SK-N-SH treated with all-trans-retinoic acid at 6 μM for 48 hours (cell line): ENCODE measurements at regions not wholly inside any gene's neighbourhood (a gene's known extent, or its start where the extent isn't known, plus 50 kb on each side); places are given as distances from the start of the nearest gene placed in this dataset.

Source experiments
- ATAC-seq: fragments of 200-7000 bp; cut with Tn5 transposase; 3 replicates; pipeline ENCODE4 v1.9.1; 2020; ENCODE audit warnings: mild to moderate bottlenecking, moderate library complexity
- ARNTL ChIP-seq: fragments of 450-650 bp; formaldehyde crosslinking; IDR thresholded peaks from 2 replicates; pipeline ENCODE4 v1.5.0; 2020; ENCODE audit warnings: low read depth, mild to moderate bottlenecking, moderate library complexity, borderline replicate concordance
- BACH2 ChIP-seq: fragments of 250-450 bp; sonication (Bioruptor Pico); IDR thresholded peaks from 2 replicates; pipeline ENCODE4 v1.9.0; 2021; ENCODE audit warnings: mild to moderate bottlenecking, borderline replicate concordance
- CSDC2 ChIP-seq: fragments of 250-450 bp; sonication (Bioruptor Pico); IDR thresholded peaks from 2 replicates; pipeline ENCODE4 v1.5.0; 2020; ENCODE audit warnings: mild to moderate bottlenecking, moderate library complexity
- ESRRG ChIP-seq: fragments of 250-450 bp; sonication (Bioruptor Pico); IDR thresholded peaks from 2 replicates; pipeline ENCODE4 v1.6.1; 2021; ENCODE audit warnings: mild to moderate bottlenecking
- GLIS3 ChIP-seq: fragments of 250-450 bp; sonication (Bioruptor Pico); IDR thresholded peaks from 2 replicates; pipeline ENCODE4 v1.5.0; 2020; ENCODE audit warnings: mild to moderate bottlenecking, moderate library complexity
- ISL1 ChIP-seq: fragments of 250-450 bp; sonication (Bioruptor Pico); IDR thresholded peaks from 2 replicates; pipeline ENCODE4 v2.1.2; 2022; ENCODE audit warnings: mild to moderate bottlenecking, moderate library complexity
- OSR1 ChIP-seq: fragments of 250-450 bp; sonication (Bioruptor Pico); IDR thresholded peaks from 2 replicates; pipeline ENCODE4 v1.8.0; 2022; ENCODE audit warnings: moderate library complexity, mild to moderate bottlenecking, inconsistent platforms
- PPARA ChIP-seq: fragments of 250-450 bp; sonication (Bioruptor Pico); IDR thresholded peaks from 2 replicates; pipeline ENCODE4 v1.5.0; 2020; ENCODE audit warnings: mild to moderate bottlenecking, borderline replicate concordance
- RARB ChIP-seq: fragments of 250-450 bp; sonication (Bioruptor Pico); IDR thresholded peaks from 2 replicates; pipeline ENCODE4 v1.8.0; 2021; ENCODE audit warnings: mild to moderate bottlenecking, moderate library complexity
- SNAI2 ChIP-seq: fragments of 250-450 bp; sonication (Bioruptor Pico); IDR thresholded peaks from 2 replicates; pipeline ENCODE4 v1.5.0; 2020; ENCODE audit warnings: mild to moderate bottlenecking, moderate library complexity
- TCF4 ChIP-seq: fragments of 250-450 bp; sonication (Bioruptor Pico); IDR thresholded peaks from 2 replicates; pipeline ENCODE4 v1.8.0; 2021; ENCODE audit warnings: mild to moderate bottlenecking, moderate library complexity, borderline replicate concordance
- TOX ChIP-seq: fragments of 250-450 bp; sonication (Bioruptor Pico); IDR thresholded peaks from 2 replicates; pipeline ENCODE4 v1.8.0; 2021; ENCODE audit warnings: mild to moderate bottlenecking, moderate library complexity, borderline replicate concordance
- ZC3H10 ChIP-seq: fragments of 250-450 bp; sonication (Bioruptor Pico); IDR thresholded peaks from 2 replicates; pipeline ENCODE4 v1.5.1; 2021; ENCODE audit warnings: mild to moderate bottlenecking, moderate library complexity
- ZFP3 ChIP-seq: fragments of 250-450 bp; sonication (Bioruptor Pico); IDR thresholded peaks from 2 replicates; pipeline ENCODE4 v1.5.0; 2020; ENCODE audit warnings: mild to moderate bottlenecking, moderate library complexity
- ZFP30 ChIP-seq: fragments of 450-650 bp; formaldehyde crosslinking; IDR thresholded peaks from 2 replicates; pipeline ENCODE4 v1.5.0; 2022; ENCODE audit warnings: mild to moderate bottlenecking, moderate library complexity
- ZNF565 ChIP-seq: fragments of 450-650 bp; formaldehyde crosslinking; conservative IDR thresholded peaks from 2 replicates; pipeline ENCODE4 v1.5.0; 2020; ENCODE audit warnings: low read depth, mild to moderate bottlenecking, moderate library complexity
- ZNF70 ChIP-seq: fragments of 450-650 bp; formaldehyde crosslinking; IDR thresholded peaks from 2 replicates; pipeline ENCODE4 v1.5.0; 2020; ENCODE audit warnings: mild to moderate bottlenecking, moderate library complexity
- ZNF8 ChIP-seq: fragments of 450-650 bp; formaldehyde crosslinking; IDR thresholded peaks from 2 replicates; pipeline ENCODE4 v1.5.0; 2020; ENCODE audit warnings: mild to moderate bottlenecking, moderate library complexity
- TF ChIP-seq, protein P1 (sequence below): fragments of 250-450 bp; sonication (Bioruptor Pico); IDR thresholded peaks from 2 replicates; pipeline ENCODE4 v1.8.0; 2020; ENCODE audit warnings: mild to moderate bottlenecking, moderate library complexity, borderline replicate concordance
- TF ChIP-seq, protein P2 (sequence below): fragments of 250-450 bp; sonication (Bioruptor Pico); IDR thresholded peaks from 2 replicates; pipeline ENCODE4 v1.8.0; 2021; ENCODE audit warnings: low read depth, mild to moderate bottlenecking, moderate library complexity, borderline replicate concordance
- TF ChIP-seq, protein P3 (sequence below): fragments of 250-450 bp; sonication (Bioruptor Pico); IDR thresholded peaks from 2 replicates; pipeline ENCODE4 v1.5.1; 2021; ENCODE audit warnings: mild to moderate bottlenecking, moderate library complexity
- TF ChIP-seq, protein P4 (sequence below): fragments of 250-450 bp; sonication (Bioruptor Pico); IDR thresholded peaks from 2 replicates; pipeline ENCODE4 v1.5.1; 2020; ENCODE audit warnings: low read depth, mild to moderate bottlenecking, moderate library complexity

DNA sequence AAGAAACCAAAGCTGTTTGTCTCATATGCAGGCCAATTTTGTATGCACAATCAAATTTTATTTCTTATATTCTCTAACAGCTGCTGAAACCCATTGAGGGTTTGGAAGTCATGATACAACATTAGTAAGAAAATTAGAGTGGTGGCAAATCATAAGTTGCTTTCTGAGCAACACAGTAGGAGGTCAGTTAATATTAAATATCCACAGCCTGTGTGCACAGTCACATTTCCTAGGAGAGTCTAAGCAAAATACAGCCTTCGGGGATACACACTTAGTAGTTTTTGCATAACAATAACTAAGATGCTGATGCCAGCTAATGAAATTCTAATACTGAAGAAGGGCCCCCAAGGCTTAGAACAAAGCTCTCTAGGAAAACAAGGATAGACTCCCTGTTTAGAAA is 209.6 kb upstream of the E2F7 start:
- ATAC-seq: no peak
- TF ChIP-seq OSR1 (CRISPR knock-in tag): no peak
- TF ChIP-seq, protein P1, sequence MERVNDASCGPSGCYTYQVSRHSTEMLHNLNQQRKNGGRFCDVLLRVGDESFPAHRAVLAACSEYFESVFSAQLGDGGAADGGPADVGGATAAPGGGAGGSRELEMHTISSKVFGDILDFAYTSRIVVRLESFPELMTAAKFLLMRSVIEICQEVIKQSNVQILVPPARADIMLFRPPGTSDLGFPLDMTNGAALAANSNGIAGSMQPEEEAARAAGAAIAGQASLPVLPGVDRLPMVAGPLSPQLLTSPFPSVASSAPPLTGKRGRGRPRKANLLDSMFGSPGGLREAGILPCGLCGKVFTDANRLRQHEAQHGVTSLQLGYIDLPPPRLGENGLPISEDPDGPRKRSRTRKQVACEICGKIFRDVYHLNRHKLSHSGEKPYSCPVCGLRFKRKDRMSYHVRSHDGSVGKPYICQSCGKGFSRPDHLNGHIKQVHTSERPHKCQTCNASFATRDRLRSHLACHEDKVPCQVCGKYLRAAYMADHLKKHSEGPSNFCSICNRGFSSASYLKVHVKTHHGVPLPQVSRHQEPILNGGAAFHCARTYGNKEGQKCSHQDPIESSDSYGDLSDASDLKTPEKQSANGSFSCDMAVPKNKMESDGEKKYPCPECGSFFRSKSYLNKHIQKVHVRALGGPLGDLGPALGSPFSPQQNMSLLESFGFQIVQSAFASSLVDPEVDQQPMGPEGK (CRISPR knock-in tag): no peak
- TF ChIP-seq ZFP3 (CRISPR knock-in tag): no peak
- TF ChIP-seq GLIS3 (CRISPR knock-in tag): no peak

DNA sequence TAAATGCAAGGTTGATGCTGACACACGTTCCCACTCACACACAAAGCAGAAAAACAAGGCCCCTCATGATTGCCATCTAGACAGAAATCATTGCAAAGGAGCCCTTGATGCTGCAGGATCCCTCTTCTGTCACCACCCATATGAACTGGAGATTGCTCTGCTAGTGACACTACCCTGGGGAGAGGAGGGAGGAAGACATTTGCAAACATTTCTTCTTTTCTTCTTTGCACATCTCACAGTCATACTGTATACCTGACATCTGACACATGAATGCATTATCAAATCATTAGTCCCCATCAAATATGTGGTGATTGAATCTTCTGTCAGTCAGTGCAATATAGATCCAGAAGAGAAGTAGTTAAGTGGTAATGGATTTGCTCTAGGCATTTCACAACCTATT is 208.5 kb upstream of the E2F7 start:
- TF ChIP-seq, protein P1 (CRISPR knock-in tag): no peak
- TF ChIP-seq ZFP30 (CRISPR knock-in tag) (no peak), TOX (CRISPR knock-in tag) (no peak), RARB (no peak), OSR1 (CRISPR knock-in tag) (no peak)
- no peak for ATAC-seq

DNA sequence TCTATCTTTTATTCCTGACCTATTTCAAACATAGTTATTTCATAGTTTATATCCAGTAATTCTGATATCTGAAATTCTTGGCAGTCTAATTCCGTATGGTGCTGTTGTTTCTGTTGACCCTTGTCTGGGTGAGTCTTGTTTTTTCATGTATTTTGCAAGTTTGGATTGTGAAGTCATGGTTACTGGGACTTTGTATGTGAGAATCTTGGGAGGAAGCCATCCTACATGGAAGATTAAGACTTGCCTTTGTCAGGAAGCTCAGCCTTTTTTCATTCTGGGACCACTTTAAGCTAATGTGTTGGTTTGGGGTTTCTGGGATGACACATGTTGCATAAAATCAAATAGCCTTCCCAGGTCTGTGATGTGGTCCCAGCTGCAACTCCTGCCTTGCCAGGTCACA is 191.6 kb upstream of the E2F7 start:
- ATAC-seq: no peak
- TF ChIP-seq, protein P2, sequence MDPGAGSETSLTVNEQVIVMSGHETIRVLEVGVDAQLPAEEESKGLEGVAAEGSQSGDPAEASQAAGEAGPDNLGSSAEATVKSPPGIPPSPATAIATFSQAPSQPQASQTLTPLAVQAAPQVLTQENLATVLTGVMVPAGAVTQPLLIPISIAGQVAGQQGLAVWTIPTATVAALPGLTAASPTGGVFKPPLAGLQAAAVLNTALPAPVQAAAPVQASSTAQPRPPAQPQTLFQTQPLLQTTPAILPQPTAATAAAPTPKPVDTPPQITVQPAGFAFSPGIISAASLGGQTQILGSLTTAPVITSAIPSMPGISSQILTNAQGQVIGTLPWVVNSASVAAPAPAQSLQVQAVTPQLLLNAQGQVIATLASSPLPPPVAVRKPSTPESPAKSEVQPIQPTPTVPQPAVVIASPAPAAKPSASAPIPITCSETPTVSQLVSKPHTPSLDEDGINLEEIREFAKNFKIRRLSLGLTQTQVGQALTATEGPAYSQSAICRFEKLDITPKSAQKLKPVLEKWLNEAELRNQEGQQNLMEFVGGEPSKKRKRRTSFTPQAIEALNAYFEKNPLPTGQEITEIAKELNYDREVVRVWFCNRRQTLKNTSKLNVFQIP: no peak
- no peak for TF ChIP-seq ZNF565 (CRISPR knock-in tag)
- no peak for TF ChIP-seq TCF4 (CRISPR knock-in tag)
- no peak for TF ChIP-seq ZC3H10 (CRISPR knock-in tag)
- TF ChIP-seq ZNF8 (CRISPR knock-in tag): no peak
- TF ChIP-seq ZNF70 (CRISPR knock-in tag): no peak
- TF ChIP-seq OSR1 (CRISPR knock-in tag): no peak
- no peak for TF ChIP-seq BACH2 (CRISPR knock-in tag)
- TF ChIP-seq ARNTL (CRISPR knock-in tag): no peak
- no peak for TF ChIP-seq ZFP3 (CRISPR knock-in tag)
- TF ChIP-seq PPARA: no peak
- TF ChIP-seq GLIS3 (CRISPR knock-in tag): no peak
- TF ChIP-seq ISL1 (CRISPR knock-in tag): no peak
- TF ChIP-seq SNAI2: no peak
- no peak for TF ChIP-seq TOX (CRISPR knock-in tag)
- no peak for TF ChIP-seq CSDC2 (CRISPR knock-in tag)

DNA sequence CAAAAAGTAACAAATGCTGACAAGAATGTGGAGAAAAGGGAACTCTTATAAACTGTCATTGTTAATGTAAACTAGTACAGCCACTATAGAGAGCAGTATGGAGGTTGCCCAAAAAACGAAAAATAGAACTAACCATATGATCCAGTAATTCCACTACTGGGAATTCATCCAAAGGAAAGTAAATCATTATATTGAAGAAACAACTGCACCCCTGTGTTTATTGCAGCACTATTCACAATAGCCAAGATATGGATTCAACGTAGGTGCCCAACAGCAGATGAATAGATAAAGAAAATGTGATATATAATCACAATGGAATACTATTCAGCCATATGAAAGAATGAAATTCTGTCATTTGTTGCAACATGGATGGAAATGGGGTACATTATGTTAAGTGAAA is 188.0 kb upstream of the E2F7 start:
- ATAC-seq: no peak
- TF ChIP-seq PPARA: no peak

DNA sequence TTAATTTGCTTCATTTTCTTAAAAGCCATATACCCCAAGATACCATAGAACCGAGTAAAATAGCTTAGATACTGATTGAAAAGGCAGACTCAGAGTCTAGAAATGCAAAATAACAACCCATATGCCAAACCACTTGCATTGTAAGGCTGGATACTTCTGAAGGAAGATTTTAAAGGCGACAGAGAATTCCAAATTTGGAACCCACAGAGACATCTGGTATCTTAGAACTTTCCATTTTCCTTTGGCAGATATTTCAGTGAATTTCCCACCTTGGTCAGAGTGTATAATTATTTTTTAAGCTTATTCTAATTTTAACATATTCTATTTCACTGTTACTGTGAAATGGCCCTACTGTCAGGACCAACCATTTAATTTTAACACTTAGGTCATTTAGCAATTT is 186.4 kb upstream of the E2F7 start:
- ATAC-seq: no peak
- TF ChIP-seq BACH2 (CRISPR knock-in tag) (no peak), ESRRG (no peak), SNAI2 (no peak), TOX (CRISPR knock-in tag) (no peak), GLIS3 (CRISPR knock-in tag) (no peak), ZFP30 (CRISPR knock-in tag) (no peak), PPARA (no peak), ZNF8 (CRISPR knock-in tag) (no peak), RARB (no peak), ZC3H10 (CRISPR knock-in tag) (no peak), TCF4 (CRISPR knock-in tag) (no peak), ZFP3 (CRISPR knock-in tag) (no peak), ISL1 (CRISPR knock-in tag) (no peak), OSR1 (CRISPR knock-in tag) (no peak), ZNF565 (CRISPR knock-in tag) (no peak)
- TF ChIP-seq, protein P3, sequence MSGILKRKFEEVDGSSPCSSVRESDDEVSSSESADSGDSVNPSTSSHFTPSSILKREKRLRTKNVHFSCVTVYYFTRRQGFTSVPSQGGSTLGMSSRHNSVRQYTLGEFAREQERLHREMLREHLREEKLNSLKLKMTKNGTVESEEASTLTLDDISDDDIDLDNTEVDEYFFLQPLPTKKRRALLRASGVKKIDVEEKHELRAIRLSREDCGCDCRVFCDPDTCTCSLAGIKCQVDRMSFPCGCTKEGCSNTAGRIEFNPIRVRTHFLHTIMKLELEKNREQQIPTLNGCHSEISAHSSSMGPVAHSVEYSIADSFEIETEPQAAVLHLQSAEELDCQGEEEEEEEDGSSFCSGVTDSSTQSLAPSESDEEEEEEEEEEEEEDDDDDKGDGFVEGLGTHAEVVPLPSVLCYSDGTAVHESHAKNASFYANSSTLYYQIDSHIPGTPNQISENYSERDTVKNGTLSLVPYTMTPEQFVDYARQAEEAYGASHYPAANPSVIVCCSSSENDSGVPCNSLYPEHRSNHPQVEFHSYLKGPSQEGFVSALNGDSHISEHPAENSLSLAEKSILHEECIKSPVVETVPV (CRISPR knock-in tag): no peak
- TF ChIP-seq, protein P2: no peak
- TF ChIP-seq, protein P4, sequence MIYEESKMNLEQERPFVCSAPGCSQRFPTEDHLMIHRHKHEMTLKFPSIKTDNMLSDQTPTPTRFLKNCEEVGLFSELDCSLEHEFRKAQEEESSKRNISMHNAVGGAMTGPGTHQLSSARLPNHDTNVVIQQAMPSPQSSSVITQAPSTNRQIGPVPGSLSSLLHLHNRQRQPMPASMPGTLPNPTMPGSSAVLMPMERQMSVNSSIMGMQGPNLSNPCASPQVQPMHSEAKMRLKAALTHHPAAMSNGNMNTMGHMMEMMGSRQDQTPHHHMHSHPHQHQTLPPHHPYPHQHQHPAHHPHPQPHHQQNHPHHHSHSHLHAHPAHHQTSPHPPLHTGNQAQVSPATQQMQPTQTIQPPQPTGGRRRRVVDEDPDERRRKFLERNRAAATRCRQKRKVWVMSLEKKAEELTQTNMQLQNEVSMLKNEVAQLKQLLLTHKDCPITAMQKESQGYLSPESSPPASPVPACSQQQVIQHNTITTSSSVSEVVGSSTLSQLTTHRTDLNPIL (CRISPR knock-in tag): no peak
- TF ChIP-seq, protein P1 (CRISPR knock-in tag): no peak
